SH-SY5Y (cell line): ENCODE measurements at regions not wholly inside any gene's neighbourhood (a gene's known extent, or its start where the extent isn't known, plus 50 kb on each side); places are given as distances from the start of the nearest gene placed in this dataset.

ENCODE experiments used
- GATA2 ChIP-seq: IDR thresholded peaks from 2 replicates; pipeline ENCODE4 v1.6.1; 2011; ENCODE audit warnings: mild to moderate bottlenecking, low read depth, low read length
- GATA3 ChIP-seq: IDR thresholded peaks from 2 replicates; pipeline ENCODE4 v1.6.1; 2011; ENCODE audit warnings: low read depth, mild to moderate bottlenecking, low read length, moderate library complexity

DNA sequence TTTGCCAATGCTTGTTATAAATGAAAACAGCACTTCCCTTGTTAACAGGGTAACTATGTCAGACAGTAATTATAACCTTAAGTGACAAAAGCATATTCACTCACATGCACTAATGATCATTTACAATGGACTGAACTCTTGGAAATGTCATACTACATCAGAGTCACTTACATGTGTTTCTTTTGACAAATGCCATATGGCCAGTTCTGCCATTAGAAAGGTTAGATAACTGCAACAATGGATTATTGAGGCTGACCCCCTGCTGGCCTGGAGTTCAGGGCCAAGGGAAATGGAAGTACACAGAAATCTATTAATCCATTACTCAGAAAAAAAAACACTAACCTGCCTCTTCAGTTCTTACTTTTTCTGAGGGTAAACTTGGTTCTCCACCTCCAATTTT lies 313.4 kb downstream of the CNTN3 start:
- no peak for TF ChIP-seq GATA3
- 0 out of 2 replicates have a peak, but pooled peaks have one; percentile 17 for TF ChIP-seq GATA2
